ENCODE measurements at regions not wholly inside any gene's neighbourhood (a gene's known extent, or its start where the extent isn't known, plus 50 kb on each side); places are given as distances from the start of the nearest gene placed in this dataset.

GRCh38 chr18:55119434-55119833, 160.2 kb upstream of the CCDC68 start:
- TF ChIP-seq POLR2A (IDR thresholded peaks at IDR 0.05): no peak
- TF ChIP-seq CTCF (IDR thresholded peaks at IDR 0.05): no peak

Measured in right lobe of liver (tissue), 4 donors.